ENCODE measurements at regions not wholly inside any gene's neighbourhood (a gene's known extent, or its start where the extent isn't known, plus 50 kb on each side); places are given as distances from the start of the nearest gene placed in this dataset.

GRCh38 chr14:98184457-98184856, 1087.5 kb downstream of the BCL11B start:
- no peak for DNase-seq (ENCODE audit: low read depth in 4 of 4, low spot score in 2 of 4)

- DNase-seq (ENCODE audit: low read depth in 4 of 4, low spot score in 2 of 4): no peak
These were observed 1087.0 kb downstream of the BCL11B start for GRCh38 chr14:98185036-98185435.

GRCh38 chr14:98186140-98186539, 1085.9 kb downstream of the BCL11B start:
- no peak for DNase-seq (ENCODE audit: low read depth in 4 of 4, low spot score in 2 of 4)

GRCh38 chr14:98187281-98187680, 1084.7 kb downstream of the BCL11B start:
- no peak for DNase-seq (ENCODE audit: low read depth in 4 of 4, low spot score in 2 of 4)

GRCh38 chr14:98189062-98189461, 1082.9 kb downstream of the BCL11B start:
- no peak for DNase-seq (ENCODE audit: low read depth in 4 of 4, low spot score in 2 of 4)

- no peak for DNase-seq (ENCODE audit: low read depth in 4 of 4, low spot score in 2 of 4)
These were observed 1082.5 kb downstream of the BCL11B start for GRCh38 chr14:98189511-98189910.

- DNase-seq (ENCODE audit: low read depth in 4 of 4, low spot score in 2 of 4): no peak
These were observed 1082.1 kb downstream of the BCL11B start for GRCh38 chr14:98189944-98190343.

GRCh38 chr14:98192946-98193345, 1079.1 kb downstream of the BCL11B start:
- DNase-seq (ENCODE audit: low read depth in 4 of 4, low spot score in 2 of 4): no peak

- no peak for DNase-seq (ENCODE audit: low read depth in 4 of 4, low spot score in 2 of 4)
These were observed 1077.2 kb downstream of the BCL11B start for GRCh38 chr14:98194821-98195220.

- DNase-seq (ENCODE audit: low read depth in 4 of 4, low spot score in 2 of 4): no peak
These were observed 1076.7 kb downstream of the BCL11B start for GRCh38 chr14:98195256-98195655.

GRCh38 chr14:98197933-98198332, 1074.1 kb downstream of the BCL11B start:
- no peak for DNase-seq (ENCODE audit: low read depth in 4 of 4, low spot score in 2 of 4)

- no peak for DNase-seq (ENCODE audit: low read depth in 4 of 4, low spot score in 2 of 4)
These were observed 1073.6 kb downstream of the BCL11B start for GRCh38 chr14:98198385-98198784.

- DNase-seq (ENCODE audit: low read depth in 4 of 4, low spot score in 2 of 4): peak; percentile 32 to 64 (median 53)
These were observed 1071.4 kb downstream of the BCL11B start for GRCh38 chr14:98200601-98201000.

GRCh38 chr14:98203421-98203820, 1068.6 kb downstream of the BCL11B start:
- no peak for DNase-seq (ENCODE audit: low read depth in 4 of 4, low spot score in 2 of 4)

GRCh38 chr14:98204139-98204538, 1067.9 kb downstream of the BCL11B start:
- no peak for DNase-seq (ENCODE audit: low read depth in 4 of 4, low spot score in 2 of 4)

GRCh38 chr14:98207415-98207814, 1064.6 kb downstream of the BCL11B start:
- DNase-seq (ENCODE audit: low read depth in 4 of 4, low spot score in 2 of 4): no peak

GRCh38 chr14:98208211-98208611, 1063.8 kb downstream of the BCL11B start:
- DNase-seq (ENCODE audit: low read depth in 4 of 4, low spot score in 2 of 4): no peak

- no peak for DNase-seq (ENCODE audit: low read depth in 4 of 4, low spot score in 2 of 4)
These were observed 1063.1 kb downstream of the BCL11B start for GRCh38 chr14:98208943-98209342.

GRCh38 chr14:98210045-98210672, 1061.8 kb downstream of the BCL11B start:
- no peak for DNase-seq (ENCODE audit: low read depth in 4 of 4, low spot score in 2 of 4)

- no peak for DNase-seq (ENCODE audit: low read depth in 4 of 4, low spot score in 2 of 4)
These were observed 1054.5 kb downstream of the BCL11B start for GRCh38 chr14:98217530-98217929.

GRCh38 chr14:98218218-98218617, 1053.8 kb downstream of the BCL11B start:
- DNase-seq (ENCODE audit: low read depth in 4 of 4, low spot score in 2 of 4): no peak

- no peak for DNase-seq (ENCODE audit: low read depth in 4 of 4, low spot score in 2 of 4)
These were observed 1052.4 kb downstream of the BCL11B start for GRCh38 chr14:98219638-98220037.

- DNase-seq (ENCODE audit: low read depth in 4 of 4, low spot score in 2 of 4): no peak
These were observed 1048.9 kb downstream of the BCL11B start for GRCh38 chr14:98223106-98223505.

Measured in left renal cortex interstitium (tissue), 4 donors.